ENCODE measurements at regions not wholly inside any gene's neighbourhood (a gene's known extent, or its start where the extent isn't known, plus 50 kb on each side); places are given as distances from the start of the nearest gene placed in this dataset.

- H3K4me3 ChIP-seq (ENCODE audit: low read depth, low read length), result no peak overlapping the region
- no peak for DNase-seq (ENCODE audit: low read depth)
- TF ChIP-seq CTCF (conservative IDR thresholded peaks at IDR 0.05; ENCODE audit: low read depth, low read length), result no peak
Measured at GRCh38 chr5:19370655-19371386, 617.2 kb downstream of the CDH18 start.

GRCh38 chr5:19388391-19388790, 599.6 kb downstream of the CDH18 start:
- no peak for TF ChIP-seq CTCF (conservative IDR thresholded peaks at IDR 0.05; ENCODE audit: low read depth, low read length)
- no peak overlapping the region for H3K4me3 ChIP-seq (ENCODE audit: low read depth, low read length)
- no peak for DNase-seq (ENCODE audit: low read depth)

- no peak for TF ChIP-seq CTCF (conservative IDR thresholded peaks at IDR 0.05; ENCODE audit: low read depth, low read length)
- no peak overlapping the region for H3K4me3 ChIP-seq (ENCODE audit: low read depth, low read length)
- no peak for DNase-seq (ENCODE audit: low read depth)
Measured at GRCh38 chr5:19401032-19401431, 587.0 kb downstream of the CDH18 start.

GRCh38 chr5:19406576-19407365, 581.2 kb downstream of the CDH18 start:
- TF ChIP-seq CTCF (conservative IDR thresholded peaks at IDR 0.05; ENCODE audit: low read depth, low read length), result no peak

GRCh38 chr5:19408149-19408548, 579.9 kb downstream of the CDH18 start:
- TF ChIP-seq CTCF (conservative IDR thresholded peaks at IDR 0.05; ENCODE audit: low read depth, low read length), result no peak
- no peak for DNase-seq (ENCODE audit: low read depth)
- no peak overlapping the region for H3K4me3 ChIP-seq (ENCODE audit: low read depth, low read length)

More at GRCh38 chr5:19406576-19407365, 581.2 kb downstream of the CDH18 start:
- no peak for DNase-seq (ENCODE audit: low read depth)
- no peak overlapping the region for H3K4me3 ChIP-seq (ENCODE audit: low read depth, low read length)

GRCh38 chr5:19411936-19412335, 576.1 kb downstream of the CDH18 start:
- DNase-seq (ENCODE audit: low read depth), result no peak
- no peak overlapping the region for H3K4me3 ChIP-seq (ENCODE audit: low read depth, low read length)
- no peak for TF ChIP-seq CTCF (conservative IDR thresholded peaks at IDR 0.05; ENCODE audit: low read depth, low read length)

All from epithelial cell of proximal tubule (primary cell).